Smooth muscle cell (in vitro differentiated cells): ENCODE measurements at regions not wholly inside any gene's neighbourhood (a gene's known extent, or its start where the extent isn't known, plus 50 kb on each side); places are given as distances from the start of the nearest gene placed in this dataset.

Experiments
- DNase-seq: peaks from one replicate; lab custom pipeline; 2025; ENCODE audit not compliant: unreplicated experiment; lab: John Stamatoyannopoulos, UW
- H2AFZ ChIP-seq: fragments of 200-600 bp; sonication (generic); 2 replicates; pipeline ENCODE4 v1.6.0; 2016; ENCODE audit warnings: antibody characterized with exemption, low read depth, mild to moderate bottlenecking
- H3F3A ChIP-seq: fragments of 200-600 bp; sonication (generic); 2 replicates; pipeline ENCODE4 v1.6.0; 2017; ENCODE audit warnings: antibody characterized with exemption, low read depth
- H3K27ac ChIP-seq: fragments of 200-600 bp; sonication (generic); 2 replicates; pipeline ENCODE4 v1.5.1; 2016; ENCODE audit warnings: low read depth, mild to moderate bottlenecking
- H3K27me3 ChIP-seq: fragments of 200-600 bp; sonication (generic); 2 replicates; pipeline ENCODE4 v1.6.1; 2016; ENCODE audit warnings: low read depth, mild to moderate bottlenecking
- H3K36me3 ChIP-seq: fragments of 200-600 bp; sonication (generic); 2 replicates; pipeline ENCODE4 v1.5.1; 2016; ENCODE audit warnings: low read depth
- H3K4me1 ChIP-seq: fragments of 200-600 bp; sonication (generic); 2 replicates; pipeline ENCODE4 v1.5.1; 2016; ENCODE audit warnings: low read depth
- H3K4me2 ChIP-seq: fragments of 200-600 bp; sonication (generic); 2 replicates; pipeline ENCODE4 v1.6.0; 2016; ENCODE audit warnings: mild to moderate bottlenecking
- H3K4me3 ChIP-seq: fragments of 200-600 bp; sonication (generic); 2 replicates; pipeline ENCODE4 v1.5.1; 2016; ENCODE audit warnings: mild to moderate bottlenecking
- H3K79me2 ChIP-seq: fragments of 200-600 bp; sonication (generic); 2 replicates; pipeline ENCODE4 v1.6.0; 2016; ENCODE audit warnings: low read depth, mild to moderate bottlenecking
- H3K9ac ChIP-seq: fragments of 200-600 bp; sonication (generic); 2 replicates; pipeline ENCODE4 v1.6.0; 2016; ENCODE audit warnings: low read depth
- H3K9me3 ChIP-seq: fragments of 200-600 bp; sonication (generic); replicated peaks from 2 replicates; pipeline ENCODE4 v1.5.1; 2016; ENCODE audit warnings: low read depth
- H4K20me1 ChIP-seq: fragments of 200-600 bp; sonication (generic); 2 replicates; pipeline ENCODE4 v1.6.0; 2016; ENCODE audit warnings: low read depth
- CTCF ChIP-seq: fragments of 200-600 bp; sonication (generic); IDR thresholded peaks from 2 replicates; pipeline ENCODE4 v1.5.1; 2017; ENCODE audit warnings: borderline replicate concordance, mild to moderate bottlenecking, antibody characterized with exemption; ENCODE audit not compliant: insufficient read depth, poor library complexity, severe bottlenecking
- WGBS: methylation state at CpG from one replicate; pipeline ENCODE4 v1.1.7; 2016; ENCODE audit warnings: low lambda C conversion rate; 5-methylcytosine and 5-hydroxymethylcytosine counted together

- no peaks in the 10 kb centered on the region for H3K79me2 ChIP-seq
- H3K9me3 ChIP-seq: peaks cover 3% of the 10 kb centered on the region
- 92% methylated on average over 1 of the region's 1 CpG for WGBS
- no peak overlapping the region for H3K27ac ChIP-seq
- no peaks in the 10 kb centered on the region for H3K36me3 ChIP-seq
- H3K4me3 ChIP-seq: no peak overlapping the region
- no peak overlapping the region for H3K9ac ChIP-seq
- H3K4me2 ChIP-seq: no peak overlapping the region
- no peak for DNase-seq
- H2AFZ ChIP-seq: no peak overlapping the region
- H3K4me1 ChIP-seq: no peaks in the 10 kb centered on the region
- H4K20me1 ChIP-seq: no peaks in the 10 kb centered on the region
- TF ChIP-seq CTCF: no peak
- no peaks in the 10 kb centered on the region for H3F3A ChIP-seq
- H3K27me3 ChIP-seq: no peaks in the 10 kb centered on the region
Observed at GRCh38 chrX:22366166-22366702, 93.5 kb downstream of the CBLL2 start.

- H4K20me1 ChIP-seq: no peaks in the 10 kb centered on the region
- 75% methylated on average over 4 of the region's 4 CpGs for WGBS
Observed at GRCh38 chrX:22366906-22367305, 94.2 kb downstream of the CBLL2 start.

GRCh38 chrX:22373094-22373493, 100.4 kb downstream of the CBLL2 start:
- DNase-seq: no peak
- TF ChIP-seq CTCF: no peak
- Histone ChIP-seq H3K4me1 (no peaks in the 10 kb centered on the region), H3K9me3 (no peaks in the 10 kb centered on the region), H4K20me1 (no peaks in the 10 kb centered on the region), H3K27me3 (no peaks in the 10 kb centered on the region), H3K36me3 (no peaks in the 10 kb centered on the region), H3K27ac (no peak overlapping the region), H2AFZ (no peak overlapping the region), H3K4me3 (no peak overlapping the region), H3K4me2 (no peak overlapping the region), H3K9ac (no peak overlapping the region), H3K79me2 (no peaks in the 10 kb centered on the region), H3F3A (no peaks in the 10 kb centered on the region)
- WGBS: 45% methylated on average over 3 of the region's 3 CpGs

More at GRCh38 chrX:22366906-22367305, 94.2 kb downstream of the CBLL2 start:
- Histone ChIP-seq H3K9me3 (peaks cover 3% of the 10 kb centered on the region), H3K27me3 (no peaks in the 10 kb centered on the region), H3K9ac (no peak overlapping the region), H3K4me3 (no peak overlapping the region), H3K27ac (no peak overlapping the region), H3K4me1 (no peaks in the 10 kb centered on the region), H3K79me2 (no peaks in the 10 kb centered on the region), H2AFZ (no peak overlapping the region), H3F3A (no peaks in the 10 kb centered on the region), H3K36me3 (no peaks in the 10 kb centered on the region), H3K4me2 (no peak overlapping the region)
- no peak for DNase-seq
- TF ChIP-seq CTCF: no peak

GRCh38 chrX:22373766-22374165, 101.1 kb downstream of the CBLL2 start:
- Histone ChIP-seq H3K9me3 (no peaks in the 10 kb centered on the region), H3F3A (no peaks in the 10 kb centered on the region), H3K36me3 (no peaks in the 10 kb centered on the region), H3K4me2 (no peak overlapping the region), H3K27me3 (no peaks in the 10 kb centered on the region), H3K9ac (no peak overlapping the region), H2AFZ (no peak overlapping the region), H3K4me3 (no peak overlapping the region), H3K27ac (no peak overlapping the region), H3K4me1 (no peaks in the 10 kb centered on the region), H4K20me1 (no peaks in the 10 kb centered on the region), H3K79me2 (no peaks in the 10 kb centered on the region)
- WGBS: 75% methylated on average over 1 of the region's 1 CpG
- DNase-seq: no peak
- TF ChIP-seq CTCF: no peak
